Lower leg skin (tissue), 3 donors: ENCODE measurements at regions not wholly inside any gene's neighbourhood (a gene's known extent, or its start where the extent isn't known, plus 50 kb on each side); places are given as distances from the start of the nearest gene placed in this dataset.

ENCODE experiments used
- POLR2A ChIP-seq, 2 donors: fragments of 450-650 bp; IDR thresholded peaks; one replicate each; pipeline ENCODE4 v1.6.1; 2016 to 2017; ENCODE audit warnings: antibody characterized with exemption in 2 of 2, mild to moderate bottlenecking in 1 of 2, moderate library complexity in 1 of 2
- TF ChIP-seq, protein P1 (sequence below), 3 donors: fragments of 450-650 bp; IDR thresholded peaks; one replicate each; pipeline ENCODE4 v1.5.1; 2016; ENCODE audit warnings: antibody characterized with exemption in 3 of 3, mild to moderate bottlenecking in 3 of 3, moderate library complexity in 2 of 3

DNA sequence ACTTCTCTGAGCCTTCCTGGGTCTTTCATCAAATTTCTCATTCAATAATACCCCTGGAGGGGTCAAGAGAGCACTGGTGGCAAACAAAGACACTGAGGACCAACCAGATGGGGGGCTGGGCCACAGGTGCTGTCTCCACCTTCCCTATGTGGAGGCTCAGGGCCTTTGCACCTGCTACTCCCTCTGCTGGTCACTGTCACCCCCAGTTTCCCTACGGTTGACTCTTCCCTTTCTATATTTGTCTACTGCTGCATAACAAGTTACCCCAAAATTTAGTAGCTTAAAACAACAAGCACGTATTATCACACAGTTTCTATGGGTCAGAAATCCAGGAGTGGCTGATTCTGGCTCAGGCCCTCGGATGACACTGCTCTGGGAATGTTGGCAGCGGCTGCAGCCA lies 138.8 kb upstream of the RUNX3 start:
- TF ChIP-seq, protein P1, sequence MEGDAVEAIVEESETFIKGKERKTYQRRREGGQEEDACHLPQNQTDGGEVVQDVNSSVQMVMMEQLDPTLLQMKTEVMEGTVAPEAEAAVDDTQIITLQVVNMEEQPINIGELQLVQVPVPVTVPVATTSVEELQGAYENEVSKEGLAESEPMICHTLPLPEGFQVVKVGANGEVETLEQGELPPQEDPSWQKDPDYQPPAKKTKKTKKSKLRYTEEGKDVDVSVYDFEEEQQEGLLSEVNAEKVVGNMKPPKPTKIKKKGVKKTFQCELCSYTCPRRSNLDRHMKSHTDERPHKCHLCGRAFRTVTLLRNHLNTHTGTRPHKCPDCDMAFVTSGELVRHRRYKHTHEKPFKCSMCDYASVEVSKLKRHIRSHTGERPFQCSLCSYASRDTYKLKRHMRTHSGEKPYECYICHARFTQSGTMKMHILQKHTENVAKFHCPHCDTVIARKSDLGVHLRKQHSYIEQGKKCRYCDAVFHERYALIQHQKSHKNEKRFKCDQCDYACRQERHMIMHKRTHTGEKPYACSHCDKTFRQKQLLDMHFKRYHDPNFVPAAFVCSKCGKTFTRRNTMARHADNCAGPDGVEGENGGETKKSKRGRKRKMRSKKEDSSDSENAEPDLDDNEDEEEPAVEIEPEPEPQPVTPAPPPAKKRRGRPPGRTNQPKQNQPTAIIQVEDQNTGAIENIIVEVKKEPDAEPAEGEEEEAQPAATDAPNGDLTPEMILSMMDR (IDR thresholded peaks at IDR 0.05), result no peak
- no peak for TF ChIP-seq POLR2A (IDR thresholded peaks at IDR 0.05)
